AG09309 (cell line): ENCODE measurements at regions not wholly inside any gene's neighbourhood (a gene's known extent, or its start where the extent isn't known, plus 50 kb on each side); places are given as distances from the start of the nearest gene placed in this dataset.

Experiments used
- DNase-seq: peaks from one replicate; pipeline ENCODE4 v3.0.0-alpha.2; 2010; ENCODE audit warnings: low read depth
- H3K4me3 ChIP-seq: 2 replicates; pipeline ENCODE4 v1.5.1; 2011; ENCODE audit warnings: mild to moderate bottlenecking, low read depth, low read length, moderate library complexity; ENCODE audit not compliant: control insufficient read depth
- CTCF ChIP-seq: IDR thresholded peaks from 2 replicates; pipeline ENCODE4 v1.5.1; 2011; ENCODE audit warnings: mild to moderate bottlenecking, low read depth, low read length, inconsistent platforms; ENCODE audit not compliant: insufficient read depth, control insufficient read depth; ENCODE audit errors: missing control alignments

- TF ChIP-seq CTCF: no peak
- no peak overlapping the region for H3K4me3 ChIP-seq
Observed at GRCh38 chr14:87181288-87181687, 811.7 kb downstream of the GALC start.

GRCh38 chr14:87179936-87180335 is 813.0 kb downstream of the GALC start:
- DNase-seq: no peak
- TF ChIP-seq CTCF: no peak
- no peak overlapping the region for H3K4me3 ChIP-seq

More at GRCh38 chr14:87181288-87181687, 811.7 kb downstream of the GALC start:
- no peak for DNase-seq

GRCh38 chr14:87178277-87178676 is 814.7 kb downstream of the GALC start:
- no peak for DNase-seq
- H3K4me3 ChIP-seq: no peak overlapping the region
- TF ChIP-seq CTCF: no peak

- no peak for DNase-seq
- TF ChIP-seq CTCF: no peak
Observed at GRCh38 chr14:87175175-87175574, 817.8 kb downstream of the GALC start.

GRCh38 chr14:87171141-87171540 is 821.8 kb downstream of the GALC start:
- H3K4me3 ChIP-seq: no peak overlapping the region
- TF ChIP-seq CTCF: no peak
- no peak for DNase-seq

More at GRCh38 chr14:87175175-87175574, 817.8 kb downstream of the GALC start:
- H3K4me3 ChIP-seq: no peak overlapping the region

- no peak for TF ChIP-seq CTCF
- H3K4me3 ChIP-seq: no peak overlapping the region
- DNase-seq: no peak
Observed at GRCh38 chr14:87170179-87170578, 822.8 kb downstream of the GALC start.

- TF ChIP-seq CTCF: no peak
- no peak for DNase-seq
- no peak overlapping the region for H3K4me3 ChIP-seq
Observed at GRCh38 chr14:87169362-87169761, 823.6 kb downstream of the GALC start.
